Skeletal muscle satellite cell (primary cell): ENCODE measurements at regions not wholly inside any gene's neighbourhood (a gene's known extent, or its start where the extent isn't known, plus 50 kb on each side); places are given as distances from the start of the nearest gene placed in this dataset.

Experiments used
- H3K27me3 ChIP-seq: 2 replicates; pipeline ENCODE4 v1.7.0; 2013; ENCODE audit warnings: low read length; ENCODE audit not compliant: control insufficient read depth, insufficient read depth
- H3K36me3 ChIP-seq: 2 replicates; pipeline ENCODE4 v1.7.0; 2013; ENCODE audit warnings: mild to moderate bottlenecking, control low read depth, low read length; ENCODE audit not compliant: insufficient read depth
- H3K4me1 ChIP-seq: 2 replicates; pipeline ENCODE4 v1.7.0; 2013; ENCODE audit warnings: low read length; ENCODE audit not compliant: control insufficient read depth, insufficient read depth
- H3K4me2 ChIP-seq: 2 replicates; pipeline ENCODE4 v1.7.0; 2013; ENCODE audit warnings: mild to moderate bottlenecking, low read length
- H3K4me3 ChIP-seq: 2 replicates; pipeline ENCODE4 v1.7.0; 2013; ENCODE audit warnings: low read length
- H3K9ac ChIP-seq: 2 replicates; pipeline ENCODE4 v1.7.0; 2013; ENCODE audit warnings: mild to moderate bottlenecking, low read depth, low read length, moderate library complexity
- H3K9me3 ChIP-seq: replicated peaks from 2 replicates; pipeline ENCODE4 v1.7.0; 2013; ENCODE audit warnings: mild to moderate bottlenecking, control low read depth, low read length

GRCh38 chr1:80403471-80403893 is 1397.0 kb upstream of the ADGRL4 start:
- H3K36me3 ChIP-seq, result no peaks in the 10 kb centered on the region
- H3K27me3 ChIP-seq, result no peaks in the 10 kb centered on the region
- H3K9ac ChIP-seq, result no peak overlapping the region
- no peak overlapping the region for H3K4me2 ChIP-seq
- no peaks in the 10 kb centered on the region for H3K9me3 ChIP-seq
- H3K4me1 ChIP-seq, result no peaks in the 10 kb centered on the region
- H3K4me3 ChIP-seq, result no peak overlapping the region

GRCh38 chr1:80402625-80403024 is 1396.1 kb upstream of the ADGRL4 start:
- H3K4me1 ChIP-seq, result no peaks in the 10 kb centered on the region
- no peaks in the 10 kb centered on the region for H3K9me3 ChIP-seq
- H3K4me2 ChIP-seq, result no peak overlapping the region
- H3K27me3 ChIP-seq, result no peaks in the 10 kb centered on the region
- H3K36me3 ChIP-seq, result no peaks in the 10 kb centered on the region
- no peak overlapping the region for H3K4me3 ChIP-seq
- H3K9ac ChIP-seq, result no peak overlapping the region

- Histone ChIP-seq H3K36me3 (no peaks in the 10 kb centered on the region), H3K27me3 (no peaks in the 10 kb centered on the region), H3K4me3 (no peak overlapping the region), H3K4me2 (no peak overlapping the region), H3K9ac (no peak overlapping the region), H3K4me1 (no peaks in the 10 kb centered on the region), H3K9me3 (no peaks in the 10 kb centered on the region)
Measured at GRCh38 chr1:80401757-80402156, 1395.2 kb upstream of the ADGRL4 start.

- Histone ChIP-seq H3K4me1 (peaks cover 2% of the 10 kb centered on the region), H3K4me2 (peak overlapping the region; percentile 53), H3K9me3 (no peaks in the 10 kb centered on the region), H3K27me3 (no peaks in the 10 kb centered on the region), H3K9ac (no peak overlapping the region), H3K4me3 (no peak overlapping the region), H3K36me3 (no peaks in the 10 kb centered on the region)
Measured at GRCh38 chr1:80392529-80392928, 1386.0 kb upstream of the ADGRL4 start.

- no peaks in the 10 kb centered on the region for H3K27me3 ChIP-seq
- no peak overlapping the region for H3K4me2 ChIP-seq
- no peak overlapping the region for H3K9ac ChIP-seq
- H3K9me3 ChIP-seq, result no peaks in the 10 kb centered on the region
- no peak overlapping the region for H3K4me3 ChIP-seq
- H3K4me1 ChIP-seq, result no peaks in the 10 kb centered on the region
- no peaks in the 10 kb centered on the region for H3K36me3 ChIP-seq
Measured at GRCh38 chr1:80385650-80386049, 1379.1 kb upstream of the ADGRL4 start.

GRCh38 chr1:80384959-80385358 is 1378.4 kb upstream of the ADGRL4 start:
- Histone ChIP-seq H3K4me2 (no peak overlapping the region), H3K27me3 (no peaks in the 10 kb centered on the region), H3K9me3 (no peaks in the 10 kb centered on the region)

GRCh38 chr1:80384083-80384830 is 1377.7 kb upstream of the ADGRL4 start:
- Histone ChIP-seq H3K4me3 (no peak overlapping the region), H3K36me3 (no peaks in the 10 kb centered on the region), H3K9me3 (no peaks in the 10 kb centered on the region), H3K27me3 (no peaks in the 10 kb centered on the region), H3K9ac (no peak overlapping the region), H3K4me1 (no peaks in the 10 kb centered on the region), H3K4me2 (no peak overlapping the region)

More at GRCh38 chr1:80384959-80385358, 1378.4 kb upstream of the ADGRL4 start:
- H3K4me1 ChIP-seq, result no peaks in the 10 kb centered on the region
- H3K9ac ChIP-seq, result no peak overlapping the region
- H3K36me3 ChIP-seq, result no peaks in the 10 kb centered on the region
- H3K4me3 ChIP-seq, result no peak overlapping the region

GRCh38 chr1:80375662-80376061 is 1369.1 kb upstream of the ADGRL4 start:
- no peaks in the 10 kb centered on the region for H3K9me3 ChIP-seq
- H3K4me3 ChIP-seq, result no peak overlapping the region
- no peak overlapping the region for H3K9ac ChIP-seq
- H3K4me1 ChIP-seq, result no peaks in the 10 kb centered on the region
- H3K27me3 ChIP-seq, result no peaks in the 10 kb centered on the region
- no peaks in the 10 kb centered on the region for H3K36me3 ChIP-seq
- no peak overlapping the region for H3K4me2 ChIP-seq

- Histone ChIP-seq H3K4me2 (no peak overlapping the region), H3K4me1 (no peaks in the 10 kb centered on the region), H3K4me3 (no peak overlapping the region), H3K27me3 (no peaks in the 10 kb centered on the region), H3K36me3 (no peaks in the 10 kb centered on the region), H3K9me3 (no peaks in the 10 kb centered on the region), H3K9ac (no peak overlapping the region)
Measured at GRCh38 chr1:80375109-80375508, 1368.6 kb upstream of the ADGRL4 start.

- no peaks in the 10 kb centered on the region for H3K4me1 ChIP-seq
- H3K27me3 ChIP-seq, result no peaks in the 10 kb centered on the region
- H3K4me2 ChIP-seq, result no peak overlapping the region
- no peaks in the 10 kb centered on the region for H3K9me3 ChIP-seq
- no peak overlapping the region for H3K4me3 ChIP-seq
- H3K36me3 ChIP-seq, result no peaks in the 10 kb centered on the region
- H3K9ac ChIP-seq, result no peak overlapping the region
Measured at GRCh38 chr1:80369780-80370179, 1363.2 kb upstream of the ADGRL4 start.

GRCh38 chr1:80367058-80367457 is 1360.5 kb upstream of the ADGRL4 start:
- Histone ChIP-seq H3K36me3 (no peaks in the 10 kb centered on the region), H3K4me2 (no peak overlapping the region), H3K27me3 (no peaks in the 10 kb centered on the region), H3K4me1 (no peaks in the 10 kb centered on the region), H3K9ac (no peak overlapping the region), H3K9me3 (no peaks in the 10 kb centered on the region), H3K4me3 (no peak overlapping the region)

- no peak overlapping the region for H3K4me2 ChIP-seq
- no peaks in the 10 kb centered on the region for H3K4me1 ChIP-seq
- no peak overlapping the region for H3K9ac ChIP-seq
- no peak overlapping the region for H3K4me3 ChIP-seq
- H3K9me3 ChIP-seq, result no peaks in the 10 kb centered on the region
- H3K27me3 ChIP-seq, result no peaks in the 10 kb centered on the region
- no peaks in the 10 kb centered on the region for H3K36me3 ChIP-seq
Measured at GRCh38 chr1:80365359-80366021, 1359.0 kb upstream of the ADGRL4 start.
